T-helper 9 cell (primary cell): ENCODE measurements at regions not wholly inside any gene's neighbourhood (a gene's known extent, or its start where the extent isn't known, plus 50 kb on each side); places are given as distances from the start of the nearest gene placed in this dataset.

ENCODE experiments used
- DNase-seq: peaks from one replicate; pipeline ENCODE4 v3.0.0-alpha.2; 2020

DNA sequence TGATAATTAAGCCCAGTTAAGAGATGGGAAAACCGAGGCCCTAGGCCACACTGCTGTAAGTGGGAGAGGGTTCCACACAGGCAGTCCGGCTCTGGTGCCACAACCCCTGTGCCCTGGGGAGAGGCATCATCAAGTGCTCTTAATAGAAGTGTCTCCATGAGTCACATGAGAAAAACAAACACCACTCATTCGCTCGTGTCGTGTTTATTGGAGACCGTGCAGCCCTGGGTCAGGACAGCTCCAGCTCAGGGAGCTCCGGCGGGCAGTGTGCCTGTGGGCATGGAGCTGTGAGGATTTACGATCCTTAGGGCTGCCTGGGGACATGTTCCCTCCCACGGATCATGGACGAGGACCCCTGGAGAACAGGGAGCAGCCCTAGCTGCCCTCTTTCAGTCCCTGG is 658.5 kb downstream of the AJAP1 start:
- DNase-seq: no peak

DNA sequence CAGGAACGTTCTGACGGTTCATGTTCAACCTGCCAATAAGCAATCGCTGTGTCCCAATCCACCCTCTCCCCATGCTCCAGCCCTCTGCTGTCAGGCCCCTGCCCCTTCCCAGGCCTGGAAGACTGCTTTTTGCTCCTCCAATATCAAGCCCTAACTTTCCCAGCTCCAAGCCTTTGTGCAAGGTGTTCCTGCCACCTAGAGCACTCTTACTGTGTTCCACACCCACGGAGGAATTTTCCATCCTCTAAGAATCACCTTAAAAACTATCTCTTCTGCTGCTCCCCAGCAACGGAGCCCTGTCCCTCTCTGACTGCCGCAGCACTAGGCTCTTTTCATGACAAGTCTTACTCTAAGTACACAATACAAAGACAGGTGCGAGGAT is 657.9 kb downstream of the AJAP1 start:
- DNase-seq: no peak

DNA sequence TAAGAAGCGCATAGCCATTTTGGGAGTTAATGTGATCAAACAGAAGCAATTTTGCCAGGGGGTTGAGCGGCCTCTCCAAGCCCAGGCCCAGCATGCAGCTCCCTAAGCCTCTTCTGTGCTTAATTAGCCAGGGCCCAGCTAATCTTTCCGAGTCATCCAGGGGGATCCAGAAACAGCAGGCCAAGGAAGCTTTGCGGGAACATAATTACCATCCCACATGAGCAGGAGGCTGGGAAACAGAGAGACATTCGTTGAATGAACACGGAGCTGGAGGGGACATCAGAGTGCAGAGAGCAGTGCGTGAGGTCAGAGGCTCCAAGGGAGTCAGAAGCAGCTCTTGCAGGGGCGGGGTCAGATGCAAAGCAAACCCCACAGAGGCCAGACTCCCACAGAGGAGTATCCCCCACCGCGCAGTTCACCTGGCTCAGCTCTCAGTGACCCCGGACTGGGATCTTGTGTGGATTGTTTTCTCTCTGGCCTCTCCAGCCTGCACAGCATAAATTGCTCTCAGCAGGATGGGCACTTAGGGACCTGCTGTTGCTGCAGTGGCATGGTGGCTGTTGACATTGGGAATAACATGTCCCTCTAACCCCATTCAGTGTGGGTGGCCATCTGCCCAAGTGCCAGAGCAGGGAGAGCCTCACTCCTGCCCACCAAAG is 657.4 kb downstream of the AJAP1 start:
- no peak for DNase-seq

DNA sequence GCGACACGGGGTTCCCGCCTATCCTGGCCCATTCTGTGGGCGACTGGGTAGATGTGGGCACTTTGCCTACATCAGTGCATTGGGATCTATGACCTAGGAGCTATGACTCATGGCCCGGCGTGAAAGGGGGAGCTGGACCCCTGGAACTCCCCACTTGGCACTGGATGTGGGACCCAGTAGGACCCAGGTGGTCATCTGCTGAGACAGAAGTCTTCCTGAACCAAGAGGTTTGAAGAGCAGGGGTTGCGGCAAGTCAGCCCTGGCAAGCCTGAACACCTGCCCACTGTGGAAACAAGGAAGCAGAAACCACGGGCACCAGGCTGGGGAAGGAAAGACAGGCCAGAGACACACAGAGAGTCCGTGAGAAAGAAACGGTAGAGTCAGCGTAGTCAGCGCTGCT is 656.7 kb downstream of the AJAP1 start:
- no peak for DNase-seq

DNA sequence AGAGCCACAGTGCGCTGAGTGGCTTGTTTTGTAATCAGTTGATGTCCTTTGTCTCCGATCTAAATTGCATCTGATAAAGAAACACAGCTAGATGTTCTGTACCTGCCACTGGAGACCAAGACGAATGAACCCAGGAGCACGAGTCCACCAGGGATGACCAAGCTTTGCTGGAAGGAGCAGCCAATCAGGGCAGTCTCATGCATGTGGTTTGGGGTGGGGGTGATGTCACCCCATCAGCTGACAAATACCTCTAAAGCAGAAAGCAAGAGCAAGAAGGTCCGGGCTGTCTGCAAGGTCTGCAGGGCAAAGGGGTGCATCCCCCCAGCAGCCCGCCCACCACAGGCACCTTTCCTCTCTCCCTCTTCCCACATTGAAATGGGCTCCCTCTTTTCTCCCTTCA is 653.8 kb downstream of the AJAP1 start:
- DNase-seq: no peak

DNA sequence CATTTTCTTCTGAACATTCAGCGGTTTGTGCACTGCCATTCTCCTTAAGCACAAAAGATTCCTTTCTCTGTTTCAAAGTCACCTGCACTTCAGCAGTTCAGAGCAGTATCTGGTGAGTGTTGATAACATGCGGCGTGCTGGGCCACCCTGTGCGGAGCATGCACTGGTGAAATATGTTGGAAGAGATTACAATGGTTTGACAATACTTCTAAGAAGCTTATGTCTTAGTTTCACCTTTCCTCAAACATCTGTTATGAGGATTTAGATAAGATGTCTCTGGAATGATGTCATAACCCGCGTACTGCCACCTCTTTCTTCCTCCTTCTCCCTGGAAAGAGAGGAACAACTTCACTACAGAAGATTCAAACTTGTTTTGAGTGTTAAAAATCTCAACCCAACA is 650.3 kb downstream of the AJAP1 start:
- no peak for DNase-seq

DNA sequence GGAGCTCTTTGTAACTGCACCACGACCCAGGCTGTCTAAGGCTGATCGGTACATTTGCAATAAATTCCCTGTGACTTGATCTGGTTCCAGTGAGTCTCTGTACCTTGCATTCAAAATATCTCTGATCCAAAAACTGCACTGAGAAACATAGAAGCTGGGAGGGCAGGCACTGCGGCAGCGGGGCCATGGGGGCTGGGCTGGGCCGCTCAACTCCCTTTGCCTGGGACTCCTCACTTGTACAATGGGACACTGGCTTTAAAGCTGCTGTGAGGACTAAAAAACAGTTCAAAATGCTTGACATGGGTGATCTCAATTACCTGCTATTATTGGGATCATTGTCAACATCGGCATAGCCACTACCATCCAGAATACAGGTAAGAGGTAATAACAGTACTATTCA is 644.0 kb downstream of the AJAP1 start:
- DNase-seq: no peak

DNA sequence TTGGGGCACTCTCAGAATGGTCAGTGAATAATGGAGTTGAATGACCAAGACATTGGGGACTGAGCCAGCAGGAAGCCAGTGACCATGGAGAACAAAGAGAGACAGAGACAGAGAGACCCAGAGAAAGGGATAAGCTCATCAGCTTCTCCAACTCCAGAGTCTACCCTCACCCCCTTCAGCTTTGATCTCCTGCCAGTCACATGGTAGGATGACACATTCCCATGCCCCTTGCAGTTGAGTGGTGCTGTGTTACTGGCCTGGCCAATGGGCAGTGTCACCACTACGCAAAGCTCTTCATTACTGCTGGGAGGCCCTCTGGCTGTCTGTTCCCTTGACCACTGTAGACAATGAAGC is 643.5 kb downstream of the AJAP1 start:
- DNase-seq: no peak

DNA sequence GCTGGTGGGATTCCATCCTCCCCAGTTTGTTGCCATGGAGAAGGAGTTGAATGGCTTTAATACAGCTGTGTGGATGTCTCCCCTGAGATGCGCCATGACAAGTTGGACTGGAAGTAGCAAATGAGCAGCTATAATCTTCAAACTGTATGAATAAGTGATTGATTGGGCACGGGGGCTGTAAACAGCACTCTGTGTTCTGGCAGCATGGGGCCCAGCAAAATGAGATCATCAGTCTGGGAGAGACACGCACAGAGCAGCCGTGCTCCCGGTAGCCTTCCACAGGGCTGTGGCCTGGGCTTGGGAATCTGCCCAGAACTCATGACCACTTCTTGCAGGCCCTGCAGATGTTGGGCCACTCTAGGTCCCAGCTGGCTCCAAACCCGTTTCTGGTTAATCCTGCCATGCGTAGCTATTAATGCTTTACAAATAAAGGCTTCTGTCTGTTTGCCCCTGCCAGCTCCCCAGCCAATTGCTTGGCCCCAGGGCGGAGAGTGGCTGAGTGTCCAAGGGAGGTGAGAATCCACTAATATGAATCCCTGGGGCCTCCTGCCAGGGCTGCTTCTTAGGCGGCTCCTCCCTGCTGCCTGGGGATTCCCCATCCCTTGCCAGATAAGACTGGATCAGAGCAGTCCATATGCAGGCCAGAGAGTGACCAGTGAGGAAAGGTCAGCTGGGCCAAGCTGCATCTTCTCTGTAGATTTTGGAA is 642.9 kb downstream of the AJAP1 start:
- DNase-seq: no peak

DNA sequence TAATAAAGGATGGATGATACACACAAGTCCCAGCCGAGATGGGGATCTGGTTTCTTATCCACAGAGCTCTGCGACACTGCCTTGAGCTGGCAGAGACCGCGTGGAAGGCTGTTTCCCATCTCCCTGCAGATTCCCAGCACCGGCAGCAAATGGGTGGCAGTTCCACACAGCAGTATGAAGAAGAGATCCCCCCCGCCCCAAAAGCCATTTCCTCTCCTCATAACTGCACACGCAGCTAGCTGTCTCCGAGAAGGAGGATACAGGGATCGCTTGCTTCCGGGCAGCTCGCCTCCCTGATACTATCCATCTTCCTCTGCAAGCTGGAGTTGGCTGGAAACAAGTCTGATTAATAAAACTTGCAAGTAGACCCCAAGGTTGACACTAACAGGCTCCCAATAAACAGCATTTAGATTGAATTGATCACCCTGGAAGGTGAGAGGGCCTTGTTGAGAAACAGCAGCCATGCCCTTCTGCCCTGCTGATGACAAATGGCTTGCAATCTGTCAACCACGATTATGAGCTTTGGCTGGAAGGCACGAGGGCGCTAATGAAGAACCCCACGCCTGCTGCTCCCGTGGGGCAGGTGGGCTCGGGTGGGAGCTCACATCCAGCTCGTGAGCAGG is 642.3 kb downstream of the AJAP1 start:
- no peak for DNase-seq

DNA sequence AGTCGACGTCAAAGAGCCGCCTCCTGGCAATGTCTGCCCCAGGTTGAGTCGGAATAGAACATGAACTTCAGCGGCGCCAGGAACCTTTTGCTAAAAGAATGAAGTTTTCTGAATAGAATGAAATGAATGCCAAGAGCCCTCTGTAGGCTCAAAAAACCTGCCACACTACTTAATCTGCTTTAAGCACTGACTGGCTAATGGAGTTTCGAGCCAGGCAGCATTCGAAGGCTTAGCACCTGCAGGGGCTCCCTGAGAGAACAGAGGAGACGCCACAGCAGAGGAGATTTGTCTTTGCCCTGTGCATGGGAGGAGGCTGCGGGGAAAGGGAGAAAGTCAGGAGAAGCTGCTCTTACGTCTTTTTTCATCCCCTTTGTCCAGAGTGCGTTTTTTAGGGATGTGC is 641.7 kb downstream of the AJAP1 start:
- DNase-seq: no peak

DNA sequence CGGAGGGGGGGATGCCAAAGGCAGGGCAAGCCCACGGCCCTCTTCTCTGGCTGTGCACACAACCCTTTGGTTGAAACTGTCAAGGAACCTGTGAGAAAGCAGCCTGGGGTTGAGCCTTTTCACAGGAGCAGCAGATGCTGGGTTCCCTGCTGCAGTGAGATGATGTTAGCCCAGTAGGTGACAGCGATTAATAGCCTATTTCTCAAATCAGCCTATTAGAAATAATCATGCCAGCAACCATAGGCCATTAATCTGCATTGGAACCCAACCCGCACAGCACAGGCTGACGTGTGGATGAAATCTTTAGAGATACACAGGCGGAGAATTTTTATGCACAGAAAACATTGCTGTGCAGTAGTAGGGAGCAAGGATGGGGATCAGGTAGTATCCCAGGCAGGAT is 637.5 kb downstream of the AJAP1 start:
- DNase-seq: no peak

DNA sequence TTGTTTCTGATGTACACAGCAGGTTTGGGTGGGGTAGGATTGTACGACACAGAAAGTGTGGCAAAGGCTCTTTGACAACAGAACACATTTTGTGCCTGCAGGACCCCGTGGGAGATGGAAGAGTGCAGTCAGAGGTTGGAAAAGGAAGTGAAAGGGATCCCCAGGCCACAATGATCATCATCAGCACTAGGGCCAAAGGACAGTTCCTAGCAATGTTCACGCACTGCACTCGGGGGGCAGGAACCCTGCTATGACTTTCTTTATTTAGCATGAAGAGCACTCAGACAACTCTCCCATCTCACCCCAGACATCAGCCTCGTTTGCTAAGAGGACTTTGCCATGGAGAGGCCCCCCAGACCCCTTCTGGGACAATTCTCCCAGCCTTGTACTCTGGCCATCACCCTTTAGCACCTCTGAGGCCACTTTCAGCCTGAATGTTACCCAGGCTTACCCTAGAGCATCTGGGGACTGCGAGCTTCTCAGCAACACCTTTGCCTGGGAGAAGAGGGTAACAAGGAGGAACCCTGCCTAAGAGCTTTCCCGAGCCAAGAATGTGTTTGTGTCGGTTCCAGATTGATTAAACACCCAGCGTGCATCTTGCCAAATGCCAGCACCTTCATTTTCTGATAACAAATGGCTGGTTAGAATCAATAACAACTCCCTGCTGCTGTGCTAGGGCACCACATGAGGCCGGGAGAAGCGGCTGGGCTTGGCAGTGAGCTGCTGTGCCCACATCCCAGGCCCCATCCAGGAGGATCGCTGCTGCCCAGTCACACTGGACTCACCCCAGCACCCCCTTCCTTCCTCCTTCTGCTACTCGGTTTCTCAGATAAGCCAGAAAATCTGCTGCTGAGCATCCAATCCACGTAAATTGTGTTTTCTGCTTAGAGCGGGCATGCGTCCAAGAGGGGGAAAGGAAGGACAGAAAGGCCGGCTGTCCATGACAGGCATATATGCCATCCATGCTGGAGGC is 633.1 kb downstream of the AJAP1 start:
- no peak for DNase-seq

DNA sequence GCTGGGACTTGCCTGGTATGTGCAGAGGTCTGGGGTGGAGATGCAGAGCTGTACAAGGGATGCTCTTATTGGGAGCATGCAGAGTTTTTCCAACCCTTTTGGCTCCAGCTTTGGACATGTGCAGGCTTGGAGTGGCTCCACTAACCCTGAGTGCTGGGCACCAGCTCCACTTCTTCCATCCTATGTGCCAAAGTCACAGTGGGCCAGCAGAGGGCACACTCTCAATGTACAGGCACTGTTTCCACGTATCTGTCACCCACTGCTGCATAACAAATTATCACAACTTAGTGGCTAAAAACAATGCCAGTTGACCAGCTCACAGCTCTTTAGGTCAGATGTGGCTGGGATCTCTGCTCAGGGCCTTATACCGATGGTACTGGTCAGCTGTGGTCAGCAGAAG is 631.8 kb downstream of the AJAP1 start:
- DNase-seq: peak; percentile 16

DNA sequence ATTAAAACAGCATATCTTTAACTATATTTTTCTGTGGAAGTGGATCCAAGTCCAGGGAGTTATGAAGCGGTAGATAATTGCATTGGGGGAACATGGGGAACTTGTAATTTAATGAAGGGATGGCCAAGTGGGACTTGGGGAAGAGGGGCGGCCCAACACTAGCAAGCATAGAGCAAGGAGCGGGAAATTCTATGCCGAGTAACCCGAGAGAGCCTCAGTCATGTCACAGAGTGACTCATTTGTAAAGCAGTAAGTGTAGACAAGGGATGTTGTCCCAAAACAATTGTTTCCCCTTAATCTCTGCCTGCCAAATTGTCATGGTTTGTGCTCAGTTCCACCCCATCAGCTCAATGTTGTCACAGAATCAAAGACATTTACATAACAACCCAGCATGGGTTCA is 620.1 kb downstream of the AJAP1 start:
- no peak for DNase-seq

DNA sequence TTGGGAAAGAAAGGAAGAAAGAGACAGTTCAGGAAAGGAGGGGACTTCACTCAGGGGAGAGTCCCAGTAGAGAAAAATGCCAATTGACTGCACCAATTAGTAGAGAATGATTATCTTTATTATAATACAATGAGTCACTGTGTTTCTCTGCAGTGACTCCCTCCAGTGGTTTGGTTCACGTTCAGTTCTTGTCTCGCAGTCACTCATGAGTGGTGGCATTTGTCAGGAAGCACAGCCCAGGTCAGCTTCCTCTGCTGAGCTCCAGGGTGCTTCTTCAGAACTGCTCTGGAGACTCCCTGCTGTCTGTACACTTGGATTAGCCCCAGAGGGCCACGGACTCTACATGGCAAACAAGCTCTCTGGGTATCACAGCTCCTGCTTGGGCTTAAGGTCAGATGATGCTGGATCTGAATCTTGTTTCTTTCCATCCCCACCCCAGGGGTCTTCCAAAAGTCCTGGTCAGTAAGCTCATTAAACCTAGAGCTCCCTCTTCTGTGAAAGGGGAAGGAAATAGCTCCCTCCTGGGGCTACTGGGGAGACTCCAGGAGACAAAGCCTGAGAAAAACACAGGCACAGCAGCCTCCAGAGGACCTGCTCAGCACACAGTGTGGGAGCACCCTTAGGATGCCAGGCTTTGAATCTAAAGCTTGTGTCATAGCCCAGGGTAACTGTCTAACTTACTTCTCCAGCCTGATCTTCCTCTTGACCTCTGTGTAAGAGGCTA is 619.0 kb downstream of the AJAP1 start:
- no peak for DNase-seq

DNA sequence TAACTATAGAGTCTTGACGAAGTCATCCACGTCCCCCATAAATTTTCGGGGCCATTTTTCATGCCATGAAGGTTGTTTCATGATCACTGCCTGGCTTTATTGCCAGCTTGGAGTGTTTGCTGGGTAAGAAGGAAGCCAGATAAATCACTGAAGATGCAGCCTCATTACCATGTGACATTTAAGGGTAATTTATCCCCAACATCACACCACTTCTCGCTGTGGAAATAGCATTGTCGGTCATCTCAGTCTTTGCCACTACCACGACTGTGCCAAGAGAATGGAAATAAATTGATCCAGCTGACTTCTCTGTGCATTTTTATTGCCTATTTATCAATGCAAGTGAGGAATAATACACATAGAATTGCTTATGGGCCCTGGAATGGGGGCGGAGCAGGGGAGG is 617.9 kb downstream of the AJAP1 start:
- DNase-seq: no peak

DNA sequence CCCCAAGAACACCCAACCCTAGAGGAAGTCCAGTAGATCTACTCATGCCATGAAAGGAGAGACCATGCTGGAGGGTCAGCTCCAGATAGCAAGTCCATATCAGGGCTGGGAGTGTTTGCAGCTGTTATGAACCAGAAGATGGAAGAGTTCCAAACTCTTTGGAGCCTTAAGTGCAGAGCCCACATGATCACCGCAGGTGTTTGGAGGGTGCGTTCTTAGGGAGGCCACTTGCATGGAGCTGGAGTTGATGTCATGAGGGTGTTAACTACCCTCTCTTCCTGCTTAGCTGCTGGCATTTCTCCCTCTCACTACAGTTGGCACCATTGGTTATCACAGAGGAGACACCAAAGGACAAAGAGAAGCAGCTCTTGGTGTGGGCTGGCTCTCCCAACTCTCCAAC is 616.9 kb downstream of the AJAP1 start:
- no peak for DNase-seq

DNA sequence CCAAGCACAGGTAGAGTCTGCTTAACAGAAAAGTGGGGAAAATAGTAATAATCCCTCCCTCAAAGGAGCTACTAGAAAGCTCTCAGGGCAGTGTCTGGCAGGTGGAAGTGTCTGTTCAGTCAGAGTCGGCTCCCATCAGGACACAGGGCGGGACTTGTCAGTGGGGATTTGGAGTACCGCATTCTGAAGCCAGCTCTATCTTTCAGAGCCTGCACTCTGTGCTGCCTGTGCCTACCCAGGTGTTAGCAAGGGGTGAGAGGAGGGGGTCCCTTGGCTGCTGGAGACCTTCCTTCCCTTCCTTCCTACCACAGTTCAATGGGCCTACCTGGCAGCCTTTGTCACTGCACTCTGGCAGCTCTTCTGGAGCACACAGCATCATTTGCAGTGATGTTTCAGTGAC is 615.5 kb downstream of the AJAP1 start:
- no peak for DNase-seq

DNA sequence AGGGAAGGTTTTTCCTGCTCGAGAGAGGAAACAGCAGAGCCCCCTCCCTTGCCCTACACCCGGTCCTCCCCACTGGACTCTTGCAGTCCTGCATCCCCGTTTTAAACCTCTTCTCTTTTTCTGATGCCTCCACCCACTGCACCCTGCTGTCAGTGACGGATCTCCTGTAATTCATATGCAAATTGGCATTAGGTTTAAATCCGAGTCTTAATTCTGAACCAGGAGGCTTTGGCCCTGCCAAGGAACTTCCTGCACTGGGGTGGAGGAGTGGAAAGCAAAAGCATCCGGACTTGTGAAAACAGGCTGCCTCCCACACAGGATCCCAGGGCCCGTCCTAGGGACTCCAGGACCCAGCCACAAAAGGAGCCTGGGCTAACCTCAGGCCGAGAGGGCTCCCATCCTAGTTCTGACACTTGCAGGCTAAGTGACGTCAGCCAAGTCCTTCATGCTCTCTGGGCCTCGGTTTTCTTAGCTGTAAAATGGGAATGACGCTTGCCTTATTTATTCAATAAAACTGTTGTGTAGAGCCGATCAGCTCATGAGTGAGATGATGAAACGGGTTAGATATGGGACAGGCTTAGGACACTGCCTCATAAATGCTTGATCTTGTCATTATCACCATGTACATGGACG is 613.3 kb downstream of the AJAP1 start:
- no peak for DNase-seq

DNA sequence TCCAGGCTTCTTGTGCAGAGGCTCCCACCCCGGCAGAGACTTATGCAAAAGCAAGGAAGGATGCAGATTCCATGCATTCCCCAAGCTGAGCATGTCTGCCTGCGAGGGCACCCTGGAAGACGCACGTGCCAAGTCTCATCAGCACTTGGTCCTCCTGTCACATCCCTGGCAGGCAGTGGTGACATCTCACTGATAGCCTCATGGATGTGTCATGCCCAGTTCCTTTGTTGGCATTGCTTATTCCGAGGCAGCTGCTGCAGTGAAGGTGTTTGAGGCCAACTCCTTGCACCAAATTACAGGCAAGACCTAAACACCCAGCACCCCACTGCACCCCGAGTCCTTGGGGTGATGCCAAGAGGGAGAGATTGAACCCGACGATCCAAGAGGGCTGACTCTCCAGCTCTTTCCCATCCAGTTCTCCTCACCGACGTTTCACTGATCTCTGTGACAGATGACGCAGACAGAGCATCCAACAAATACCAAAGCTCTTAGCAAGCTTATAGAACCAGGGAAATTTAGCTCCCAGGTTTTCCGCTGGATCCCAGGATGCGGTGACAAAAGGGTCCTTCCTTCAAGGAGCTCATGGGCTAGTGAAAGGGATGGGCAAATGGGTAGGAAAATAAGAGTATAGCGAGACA is 611.1 kb downstream of the AJAP1 start:
- no peak for DNase-seq

DNA sequence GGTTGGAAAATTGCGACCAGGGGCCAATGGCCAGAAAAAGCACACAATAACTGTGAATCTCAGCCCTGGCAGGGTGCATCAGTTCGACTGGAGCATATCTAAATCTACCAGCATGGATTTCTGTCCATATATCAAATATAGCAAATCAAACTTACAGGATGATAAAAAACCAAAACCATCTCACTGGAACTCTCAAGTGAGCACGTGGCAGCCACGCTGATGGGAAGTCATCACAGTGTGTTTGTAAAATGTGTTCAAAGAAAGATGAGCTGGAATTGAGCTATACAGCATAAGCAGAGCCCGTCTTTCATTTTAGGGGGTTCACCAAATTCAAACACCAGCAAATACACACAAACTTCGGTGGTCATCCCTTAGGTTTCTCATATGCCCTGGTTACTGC is 610.1 kb downstream of the AJAP1 start:
- no peak for DNase-seq
